GM19043 (cell line): ENCODE measurements at regions not wholly inside any gene's neighbourhood (a gene's known extent, or its start where the extent isn't known, plus 50 kb on each side); places are given as distances from the start of the nearest gene placed in this dataset.
"Not testable (repeated sequence)": the region's sequence is repeated elsewhere in the genome, so short reads cannot be mapped to it uniquely, and the experiment has no call there.

Experiments used
- ATAC-seq: cut with Tn5 transposase; IDR thresholded peaks from one replicate; pipeline ENCODE4 v1.9.1; 2021; ENCODE audit warnings: low read depth; ENCODE audit not compliant: unreplicated experiment

DNA sequence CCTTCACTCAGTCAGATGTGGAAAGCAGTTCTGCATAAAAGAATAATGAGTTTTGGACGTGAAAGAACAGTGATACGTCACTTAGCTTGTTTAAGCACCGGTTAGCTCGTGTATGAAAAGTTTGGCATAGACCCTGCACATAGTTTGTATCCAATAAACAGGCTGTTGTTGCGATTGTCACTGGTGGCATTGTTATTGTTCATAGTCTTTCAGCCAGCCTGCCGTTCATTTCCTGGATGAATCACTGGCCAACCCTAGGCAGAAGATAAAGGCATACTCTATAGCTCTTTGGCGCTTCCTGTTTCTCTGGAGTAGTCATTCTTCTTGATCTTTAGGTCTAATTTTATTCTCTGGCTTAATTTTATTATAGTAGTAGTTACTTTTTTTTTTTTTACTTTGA lies 57.8 kb upstream of the ANKRD30A start:
- no peak for ATAC-seq

DNA sequence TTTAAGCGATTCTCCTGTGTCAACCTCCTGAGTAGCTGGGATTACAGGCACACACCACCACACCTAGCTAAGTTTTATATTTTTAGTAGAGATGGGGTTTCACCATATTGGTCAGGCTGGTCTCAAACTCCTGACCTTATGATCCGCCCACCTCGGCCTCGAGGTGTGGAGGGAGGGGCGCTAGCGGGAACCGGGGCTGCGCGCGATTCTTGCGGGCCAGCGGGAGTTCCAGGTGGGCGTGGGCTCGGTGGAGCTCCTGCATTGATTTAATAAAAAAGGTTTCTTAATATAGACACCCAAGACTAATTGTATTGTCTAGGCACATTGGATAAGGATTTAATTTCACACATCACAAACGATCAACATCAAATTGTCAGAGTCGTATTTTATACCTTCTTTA lies 63.1 kb upstream of the ANKRD30A start:
- ATAC-seq, result not testable (repeated sequence)

DNA sequence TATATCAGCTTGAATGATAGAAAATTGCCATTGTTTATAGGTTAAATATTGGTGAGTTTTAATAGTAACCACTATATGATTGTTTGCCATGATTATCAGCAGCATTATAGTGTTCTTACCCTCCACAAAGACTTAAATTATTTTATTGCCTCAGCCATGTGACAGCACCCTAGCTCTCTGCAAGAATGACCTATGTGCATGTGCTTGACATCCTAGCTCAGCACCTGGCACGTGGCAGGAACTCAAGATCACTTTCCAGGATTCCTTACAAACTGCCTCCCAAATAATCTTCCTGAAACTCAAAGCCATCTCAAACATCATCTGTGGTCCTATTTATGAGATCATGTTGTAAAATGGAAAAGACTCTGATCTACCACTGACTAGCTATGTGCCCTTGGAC lies 68.1 kb upstream of the ANKRD30A start:
- no peak for ATAC-seq

DNA sequence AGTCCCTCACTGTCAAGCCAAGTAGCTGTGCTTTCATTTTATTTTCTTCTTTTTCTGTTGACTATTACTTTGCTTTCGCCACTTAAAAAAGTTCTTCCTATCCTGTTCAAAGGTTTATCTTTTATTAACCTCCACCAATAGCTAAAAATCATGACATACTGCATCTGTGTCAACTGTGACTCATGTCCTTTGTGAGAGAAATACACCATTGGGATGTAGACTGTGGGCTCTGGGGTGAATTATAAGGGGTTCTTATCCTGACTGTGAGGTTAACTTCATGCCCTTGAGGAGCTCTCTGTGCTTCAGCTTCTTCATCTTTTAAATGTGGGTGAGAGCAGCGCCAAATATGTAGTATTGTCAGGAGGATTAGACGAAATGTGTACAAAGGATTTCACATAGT lies 71.9 kb upstream of the ANKRD30A start:
- no peak for ATAC-seq

DNA sequence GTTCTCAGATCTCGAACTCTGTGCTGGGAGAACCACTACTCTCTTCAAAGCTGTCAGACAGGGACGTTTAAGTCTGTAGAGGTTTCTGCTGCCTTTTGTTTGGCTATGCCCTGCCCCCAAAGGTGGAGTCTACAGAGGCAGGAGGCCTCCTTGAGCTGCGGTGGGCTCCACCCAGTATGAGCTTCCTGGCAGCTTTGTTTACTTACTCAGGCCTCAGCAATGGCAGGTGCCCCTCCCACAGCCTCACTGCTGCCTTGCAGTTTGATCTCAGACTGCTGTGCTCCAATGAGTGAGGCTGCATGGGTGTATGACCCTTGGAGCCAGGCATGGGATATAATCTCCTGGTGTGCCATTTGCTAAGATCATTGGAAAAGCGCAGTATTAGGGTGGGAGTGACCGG lies 75.4 kb upstream of the ANKRD30A start:
- not testable (repeated sequence) for ATAC-seq

DNA sequence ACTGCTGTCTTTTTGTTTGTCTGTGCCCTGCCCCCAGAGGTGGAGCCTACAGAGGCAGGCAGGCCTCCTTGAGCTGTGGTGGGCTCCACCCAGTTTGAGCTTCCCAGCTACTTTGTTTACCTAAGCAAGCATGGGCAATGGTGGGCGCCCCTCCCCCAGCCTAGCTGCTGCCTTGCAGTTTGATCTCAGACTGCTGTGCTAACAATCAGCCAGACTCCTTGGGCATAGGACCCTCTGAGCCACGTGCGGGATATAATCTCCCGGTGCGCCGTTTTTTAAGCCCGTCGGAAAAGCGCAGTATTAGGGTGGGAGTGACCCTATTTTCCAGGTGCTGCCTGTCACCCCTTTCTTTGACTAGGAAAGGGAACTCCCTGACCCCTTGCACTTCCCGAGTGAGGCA lies 81.1 kb upstream of the ANKRD30A start:
- not testable (repeated sequence) for ATAC-seq

DNA sequence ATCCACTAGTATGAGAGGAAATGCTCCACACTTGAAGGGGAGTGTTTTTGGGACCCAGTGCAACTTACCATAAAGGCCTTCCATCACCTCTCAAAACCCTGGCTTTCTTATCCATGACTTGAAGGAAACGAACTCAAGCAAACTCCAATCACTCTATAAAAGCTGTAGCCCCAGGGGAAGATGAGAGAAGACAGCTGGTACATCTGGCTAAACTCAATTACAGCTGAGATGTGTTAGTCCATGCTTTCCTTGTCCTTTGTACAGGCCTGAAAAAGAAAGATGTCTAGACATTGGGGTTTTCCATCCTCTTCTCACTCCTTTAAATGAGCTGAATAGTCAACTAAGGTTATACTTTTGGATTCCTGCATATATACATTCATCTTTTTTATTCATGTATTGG lies 89.5 kb upstream of the ANKRD30A start:
- ATAC-seq, result no peak

DNA sequence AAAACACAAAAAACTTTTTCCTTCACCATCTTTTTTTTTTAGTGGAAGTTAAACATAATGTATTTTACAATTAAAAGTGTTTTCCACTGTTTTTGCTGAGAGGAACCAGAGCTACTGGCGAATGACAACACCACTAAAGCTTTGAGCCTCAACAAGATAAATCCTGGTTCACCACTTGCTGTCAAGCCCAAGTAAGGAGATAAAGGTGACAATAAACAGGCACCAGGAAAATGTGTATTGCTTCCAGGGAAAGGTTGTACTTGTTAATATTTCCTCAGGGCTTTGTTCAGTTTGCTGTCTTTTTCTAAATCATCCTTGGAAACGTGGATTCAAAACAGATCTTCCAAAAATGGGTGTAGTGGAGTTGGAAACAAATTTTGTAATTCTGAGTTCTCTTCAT lies 109.9 kb upstream of the ANKRD30A start:
- no peak for ATAC-seq

DNA sequence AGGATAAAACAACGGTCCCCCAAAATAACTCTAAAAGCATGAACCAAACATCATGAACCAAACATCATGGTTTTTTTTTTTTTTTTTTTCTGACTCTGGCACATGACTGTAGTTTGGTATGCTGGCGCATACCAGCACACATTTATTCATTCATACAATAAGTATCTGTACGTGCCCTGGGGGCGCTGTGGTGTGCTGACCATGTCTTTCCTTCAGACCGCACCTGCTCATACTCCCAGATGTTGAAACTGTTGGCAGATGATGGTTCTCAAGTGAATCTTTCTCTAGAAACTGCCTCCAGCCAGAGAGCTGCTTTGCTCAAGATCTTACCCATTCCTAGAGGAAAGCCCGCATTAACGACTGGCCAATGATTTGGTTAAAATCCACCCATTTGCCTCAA lies 114.7 kb upstream of the ANKRD30A start:
- no peak for ATAC-seq

DNA sequence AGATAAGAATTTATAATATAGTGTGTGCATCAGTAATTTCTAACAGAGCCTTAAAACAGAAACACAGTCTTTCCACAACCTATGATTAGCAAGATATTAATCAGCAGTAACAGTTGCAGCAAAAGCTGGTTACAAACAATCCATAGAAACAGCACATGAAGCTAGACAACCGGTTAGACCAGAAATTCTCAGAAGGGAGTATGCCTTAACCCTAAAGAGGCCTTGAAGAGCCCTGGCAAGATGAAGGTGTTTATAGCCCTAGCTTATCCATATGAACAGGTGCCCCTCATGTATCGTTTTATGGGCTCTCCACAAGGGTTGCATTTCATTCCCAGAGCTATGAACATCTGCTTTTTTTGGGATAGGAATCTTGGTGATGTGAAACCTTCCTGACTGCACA lies 117.1 kb upstream of the ANKRD30A start:
- ATAC-seq, result not testable (repeated sequence)

DNA sequence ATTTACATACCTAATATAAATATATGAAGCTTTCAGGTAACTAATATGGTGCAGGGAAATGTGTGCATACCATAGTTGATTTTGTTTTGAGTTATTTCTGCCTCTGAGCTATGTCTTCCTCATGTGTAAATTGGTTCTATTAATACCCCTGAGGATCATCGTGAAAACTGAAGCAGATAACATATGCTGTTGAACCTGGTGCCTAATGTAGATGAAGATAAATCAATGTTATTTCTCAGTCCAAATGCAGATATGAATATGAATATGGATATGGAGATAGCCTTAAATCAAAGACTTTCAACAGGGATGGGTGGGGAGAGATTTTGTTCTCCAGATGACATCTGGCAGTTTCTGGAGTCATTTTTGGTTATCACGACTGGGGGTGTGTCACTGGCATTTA lies 122.3 kb upstream of the ANKRD30A start:
- ATAC-seq, result no peak

DNA sequence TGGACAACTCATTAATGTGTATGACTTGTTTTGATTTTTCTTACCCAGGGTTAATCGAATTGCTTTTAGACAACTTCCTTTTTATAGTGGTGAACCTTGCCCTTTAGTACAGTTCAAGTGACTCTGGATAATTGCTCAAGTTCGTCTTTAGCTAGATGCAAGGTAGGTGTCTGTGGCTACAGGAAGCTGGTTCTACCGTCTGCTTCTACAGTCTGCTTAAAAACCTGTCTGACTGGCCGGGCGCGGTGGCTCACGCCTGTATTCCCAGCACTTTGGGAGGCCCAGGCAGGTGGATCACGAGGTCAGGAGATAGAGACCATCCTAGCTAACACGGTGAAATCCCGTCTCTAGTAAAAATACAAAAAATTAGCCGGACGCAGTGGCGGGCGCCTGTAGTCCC lies 129.6 kb upstream of the ANKRD30A start:
- ATAC-seq, result not testable (repeated sequence)

DNA sequence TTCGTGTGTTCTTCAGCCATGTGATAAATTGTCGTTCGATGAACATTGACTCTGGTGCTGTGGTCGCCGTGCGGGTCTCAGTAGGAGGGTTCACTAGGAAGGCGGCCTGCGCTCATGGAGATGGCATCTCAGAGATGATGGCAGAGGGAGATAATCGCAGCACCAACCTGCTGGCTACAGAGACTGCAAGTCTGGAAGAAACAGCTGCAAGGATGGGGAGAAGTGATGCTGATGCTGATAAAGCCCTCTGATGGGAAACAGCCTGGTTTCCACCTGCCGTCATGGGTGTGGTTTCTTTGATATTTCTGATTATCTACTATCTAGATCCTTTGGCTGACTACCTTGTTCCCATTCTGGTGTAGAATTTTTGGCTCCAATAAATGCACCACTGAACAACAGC lies 130.5 kb upstream of the ANKRD30A start:
- no peak for ATAC-seq

DNA sequence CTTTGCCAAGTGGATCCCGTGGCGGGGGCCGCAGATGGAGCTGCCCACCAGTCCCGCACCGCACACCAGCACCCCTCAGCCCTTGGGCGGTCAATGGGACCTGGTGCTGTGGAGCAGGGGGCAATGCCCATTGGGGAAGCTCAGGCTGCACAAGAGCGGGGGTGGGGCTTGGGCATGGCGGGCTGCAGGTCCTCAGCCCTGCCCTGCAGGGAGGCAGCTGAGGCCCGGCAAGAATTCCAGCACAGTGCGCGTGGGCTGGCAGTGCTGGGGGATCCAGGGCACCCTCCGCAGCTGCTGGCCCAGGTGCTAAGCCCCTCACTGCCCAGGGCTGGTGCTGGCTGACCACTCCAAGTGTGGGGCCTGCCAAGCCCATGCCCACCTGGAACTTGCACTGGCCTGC lies 136.2 kb upstream of the ANKRD30A start:
- ATAC-seq, result no peak

DNA sequence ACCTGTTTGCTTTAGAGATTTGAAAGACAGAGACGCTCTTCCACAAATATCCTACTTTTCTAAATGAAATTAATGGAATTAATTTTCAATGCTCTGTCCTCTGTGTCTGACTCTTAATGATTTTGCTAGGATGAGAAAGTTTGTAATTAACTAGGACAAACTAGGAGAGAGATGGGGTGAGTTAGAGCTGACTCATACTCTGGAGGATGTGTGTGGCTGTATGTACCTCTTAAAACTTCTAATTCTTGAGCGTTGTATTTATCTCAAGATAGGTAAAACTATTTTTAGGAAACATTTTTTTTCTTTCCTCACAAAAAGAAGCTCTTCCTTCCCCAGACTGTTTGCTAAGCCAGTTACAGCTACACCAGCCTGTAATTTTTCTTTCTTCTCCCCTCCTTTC lies 178.8 kb upstream of the ANKRD30A start:
- no peak for ATAC-seq

DNA sequence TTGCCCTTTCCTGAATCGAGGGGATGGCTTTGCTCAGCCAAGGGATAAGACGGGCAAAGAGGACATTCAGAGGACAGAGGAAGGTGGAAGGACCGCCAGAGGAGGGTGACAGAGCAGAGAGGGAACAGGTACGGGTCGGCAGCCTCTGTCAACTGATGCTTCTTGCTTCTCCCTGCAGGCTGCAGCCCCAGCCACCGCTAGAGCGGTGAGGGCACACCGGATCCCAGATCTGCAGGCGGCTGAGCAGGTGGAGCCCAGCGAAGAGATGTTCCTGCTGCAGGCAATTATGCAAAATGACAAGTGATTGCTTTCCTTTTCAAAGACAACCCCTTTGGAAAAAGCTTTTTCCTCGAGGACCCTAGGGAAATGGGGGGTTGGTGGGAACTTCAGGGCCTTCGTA lies 181.9 kb upstream of the ANKRD30A start:
- no peak for ATAC-seq

DNA sequence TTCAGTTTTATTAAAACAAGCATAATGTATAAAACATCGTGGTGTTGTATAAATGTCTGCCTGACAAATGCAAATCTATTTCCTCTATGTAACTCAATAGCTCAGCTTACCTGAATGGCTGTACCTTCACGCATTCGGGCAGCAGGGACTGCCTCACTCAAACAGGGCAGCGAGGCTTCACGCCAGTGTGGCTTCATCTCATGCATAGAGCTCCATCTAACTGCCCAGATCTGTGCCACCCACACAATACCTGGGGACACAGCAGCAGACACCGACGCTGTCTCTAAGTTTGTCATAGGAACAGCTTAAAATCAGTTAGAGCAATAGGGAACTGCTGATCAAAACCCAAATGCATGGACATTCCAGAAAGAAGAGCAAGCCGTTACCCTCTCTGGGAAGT lies 182.8 kb upstream of the ANKRD30A start:
- no peak for ATAC-seq

DNA sequence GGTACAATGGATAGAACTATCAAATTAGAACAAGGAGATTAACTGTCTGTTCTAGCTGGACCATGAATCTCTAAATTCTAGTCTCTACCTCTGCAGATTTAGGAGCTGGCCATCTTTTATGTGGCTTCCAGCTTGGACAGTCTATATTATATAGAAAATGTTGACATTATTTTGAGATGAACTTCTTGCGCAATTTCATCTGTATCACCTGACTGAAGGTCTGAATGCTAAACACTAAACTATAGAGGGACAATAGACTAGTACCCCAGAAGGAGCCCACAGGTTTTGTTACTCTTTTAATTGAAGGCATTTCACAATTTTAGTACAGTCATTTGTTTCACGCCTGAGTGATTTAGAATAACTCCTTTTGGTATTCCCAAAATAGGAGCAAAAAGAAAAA lies 222.4 kb upstream of the ANKRD30A start:
- no peak for ATAC-seq

DNA sequence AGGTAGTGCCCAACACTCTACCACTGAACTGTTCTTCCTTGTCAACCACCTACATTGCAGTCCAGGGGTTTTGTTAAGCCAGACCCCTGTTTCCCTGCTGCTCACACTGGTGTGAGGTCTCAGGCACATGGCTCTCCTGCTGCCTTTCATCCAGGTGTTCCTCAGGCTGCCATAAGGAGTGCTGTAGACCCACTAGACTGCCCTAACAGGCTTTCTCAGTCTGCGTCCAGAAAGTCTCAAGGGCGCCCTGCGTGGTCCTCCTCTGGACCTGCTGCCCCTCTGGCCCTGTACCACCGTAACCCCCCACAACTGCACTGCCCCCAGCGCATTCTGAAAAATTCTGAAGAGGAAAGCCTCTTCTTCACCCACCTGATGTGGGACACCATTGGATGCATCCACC lies 225.7 kb upstream of the ANKRD30A start:
- no peak for ATAC-seq

DNA sequence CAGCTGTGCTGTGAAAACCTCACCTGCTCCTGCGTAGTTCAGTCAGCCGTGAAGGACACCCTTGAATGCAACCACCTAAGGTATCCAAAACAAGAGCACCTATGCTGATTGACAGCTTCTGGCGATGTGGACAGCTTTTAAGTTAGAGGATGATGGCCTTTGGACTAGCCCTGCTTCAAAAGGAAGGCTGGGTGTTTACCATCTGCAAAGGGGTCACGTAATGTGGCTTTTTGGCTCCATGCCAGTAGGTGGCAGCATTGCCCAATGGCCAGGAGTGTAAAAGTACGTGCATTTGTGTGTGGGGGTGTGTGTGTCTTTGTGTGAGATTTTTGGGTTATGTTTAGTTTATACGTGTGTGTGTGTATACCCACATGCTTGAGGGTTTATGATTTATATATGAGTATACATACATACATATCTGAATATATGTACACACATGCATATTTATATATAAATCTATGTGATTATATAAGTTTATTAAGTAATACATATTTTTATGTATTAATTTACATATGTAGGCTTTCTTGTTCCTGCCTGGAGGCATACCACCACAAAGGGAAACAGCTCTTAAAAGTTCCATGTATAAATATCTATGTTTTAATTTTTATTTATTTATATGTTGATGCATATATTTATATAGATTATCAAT lies 236.3 kb upstream of the ANKRD30A start:
- peak; percentile 74 for ATAC-seq

DNA sequence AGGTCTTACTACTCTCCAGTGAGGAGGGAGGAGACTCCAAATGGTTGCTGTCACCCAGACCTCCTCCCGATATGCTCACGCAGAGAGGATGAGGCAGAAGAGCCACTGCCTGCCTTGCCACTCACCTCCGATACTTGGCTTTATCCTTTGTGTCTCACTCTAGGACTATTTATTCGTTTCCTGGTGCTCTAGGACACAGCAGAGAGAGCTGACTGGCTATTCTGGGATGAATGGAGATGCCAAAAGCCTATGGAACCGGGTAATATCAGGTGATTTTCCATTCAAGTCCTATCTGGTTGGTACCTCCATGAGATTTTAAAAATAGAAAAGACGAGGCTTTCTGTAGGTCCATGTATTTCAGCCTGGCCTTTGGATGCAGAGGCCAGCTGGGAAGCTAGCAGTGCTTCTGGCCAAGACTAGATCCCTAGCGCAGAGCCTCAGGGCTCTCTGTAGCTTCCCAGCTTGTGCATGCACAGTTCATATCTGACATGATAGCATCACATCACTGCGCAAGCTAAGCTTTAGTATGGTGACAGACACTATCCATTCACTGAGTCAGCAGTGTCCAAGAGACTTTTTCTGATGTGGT lies 239.0 kb upstream of the ANKRD30A start:
- no peak for ATAC-seq

DNA sequence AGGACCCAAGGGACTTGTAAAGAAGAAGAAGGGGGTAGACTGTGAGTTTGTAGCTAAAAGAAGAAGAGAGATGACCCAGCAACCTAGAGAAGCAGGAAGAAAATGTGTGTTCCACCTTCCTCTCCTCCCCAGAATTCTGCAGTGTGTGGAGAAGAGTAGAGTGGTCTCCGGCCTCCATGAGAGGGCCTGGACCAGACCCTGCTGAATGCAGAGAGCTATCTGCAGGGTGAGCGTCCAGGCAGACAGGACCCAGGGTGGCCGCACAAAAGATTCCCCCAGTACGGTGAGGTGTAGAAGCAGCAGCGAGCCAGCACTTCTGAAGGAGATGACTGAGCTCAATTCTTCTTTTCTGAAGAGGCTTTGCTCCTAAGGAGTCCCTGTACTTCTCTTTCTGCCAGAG lies 239.7 kb upstream of the ANKRD30A start:
- ATAC-seq, result no peak

DNA sequence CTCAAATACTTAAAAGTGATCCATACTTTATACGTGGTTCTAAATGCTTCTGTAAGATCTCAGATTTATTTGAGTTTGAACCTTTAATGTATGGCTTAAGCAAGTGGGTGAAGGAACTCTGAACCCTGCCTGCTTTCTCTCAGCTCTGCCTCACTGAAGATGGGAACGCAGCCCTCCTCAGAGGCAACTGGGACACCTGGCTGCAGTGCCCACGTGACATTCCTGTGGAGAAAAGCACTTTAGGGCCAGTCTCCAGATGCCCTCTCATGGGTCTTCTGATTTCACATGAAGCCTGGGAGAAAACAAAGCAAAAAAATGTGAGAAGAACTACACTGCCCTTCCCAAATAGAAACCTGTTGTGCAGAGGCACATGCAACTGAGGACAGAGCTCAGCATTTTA lies 242.6 kb upstream of the ANKRD30A start:
- ATAC-seq, result no peak
